Colonic mucosa (tissue), 4 donors: ENCODE measurements at regions not wholly inside any gene's neighbourhood (a gene's known extent, or its start where the extent isn't known, plus 50 kb on each side); places are given as distances from the start of the nearest gene placed in this dataset.

ENCODE experiments used
- DNase-seq: peaks from one replicate; pipeline ENCODE4 v3.0.0-alpha.2; 2020
- H3K27ac ChIP-seq: fragments of 200-600 bp; one replicate; pipeline ENCODE4 v1.8.0; 2021
- H3K27me3 ChIP-seq: fragments of 200-600 bp; one replicate; pipeline ENCODE4 v1.8.0; 2021
- H3K36me3 ChIP-seq: fragments of 200-600 bp; one replicate; pipeline ENCODE4 v1.8.0; 2021
- H3K4me1 ChIP-seq: fragments of 200-600 bp; one replicate; pipeline ENCODE4 v1.8.0; 2021; ENCODE audit warnings: mild to moderate bottlenecking
- H3K4me3 ChIP-seq: fragments of 200-600 bp; one replicate; pipeline ENCODE4 v1.8.0; 2021
- H3K9ac ChIP-seq, 2 donors: one replicate each; pipeline ENCODE4 v1.7.0; 2013; ENCODE audit warnings: control low read depth in 2 of 2, low read depth in 2 of 2, low read length in 2 of 2
- H3K9me3 ChIP-seq: fragments of 200-600 bp; one replicate; pipeline ENCODE4 v1.8.0; 2021
- CTCF ChIP-seq: fragments of 200-600 bp; IDR thresholded peaks from one replicate; pipeline ENCODE4 v1.8.0; 2022; ENCODE audit warnings: antibody characterized with exemption, mild to moderate bottlenecking
- intact Hi-C: fragments of 100-400 bp; cut with DNase I; formaldehyde crosslinking; loops from one replicate; pipeline ENCODE4 v1.14.1; 2022
- donor health status: healthy.
- donor health status: DM: no; HTN: no; CAD: no.
- donor health status: DM: no; HTN: no; CAD: no.

GRCh38 chr16:86727131-86727530 is 148.8 kb downstream of the FOXL1 start:
- intact Hi-C loops = no loop called here
- H3K27me3 ChIP-seq = peaks cover 3% of the 10 kb centered on the region
- H3K27ac ChIP-seq = no peak overlapping the region

GRCh38 chr16:86727632-86728031 is 149.3 kb downstream of the FOXL1 start:
- Histone ChIP-seq H3K36me3 (no peaks in the 10 kb centered on the region), H3K4me3 (no peak overlapping the region), H3K9me3 (no peaks in the 10 kb centered on the region), H3K27me3 (peaks cover 3% of the 10 kb centered on the region), H3K27ac (no peak overlapping the region), H3K9ac (no peak overlapping the region), H3K4me1 (no peaks in the 10 kb centered on the region)
- no peak for TF ChIP-seq CTCF
- intact Hi-C loops = no loop called here
- DNase-seq = no peak

More at GRCh38 chr16:86727131-86727530, 148.8 kb downstream of the FOXL1 start:
- Histone ChIP-seq H3K36me3 (no peaks in the 10 kb centered on the region), H3K4me1 (no peaks in the 10 kb centered on the region), H3K9ac (no peak overlapping the region), H3K4me3 (no peak overlapping the region), H3K9me3 (no peaks in the 10 kb centered on the region)
- TF ChIP-seq CTCF = no peak
- DNase-seq = no peak

- H3K27me3 ChIP-seq = peaks cover 3% of the 10 kb centered on the region
- TF ChIP-seq CTCF = no peak
Observed at GRCh38 chr16:86729686-86730085, 151.3 kb downstream of the FOXL1 start.

GRCh38 chr16:86730086-86730485 is 151.7 kb downstream of the FOXL1 start:
- no peak overlapping the region for H3K4me3 ChIP-seq
- intact Hi-C loops = no loop called here
- H3K27me3 ChIP-seq = peaks cover 3% of the 10 kb centered on the region
- TF ChIP-seq CTCF = no peak
- no peak overlapping the region for H3K9ac ChIP-seq
- no peak overlapping the region for H3K27ac ChIP-seq
- H3K4me1 ChIP-seq = no peaks in the 10 kb centered on the region
- DNase-seq = no peak
- no peaks in the 10 kb centered on the region for H3K9me3 ChIP-seq
- no peaks in the 10 kb centered on the region for H3K36me3 ChIP-seq

More at GRCh38 chr16:86729686-86730085, 151.3 kb downstream of the FOXL1 start:
- DNase-seq = no peak
- Histone ChIP-seq H3K4me3 (no peak overlapping the region), H3K9ac (no peak overlapping the region), H3K36me3 (no peaks in the 10 kb centered on the region), H3K27ac (no peak overlapping the region), H3K9me3 (no peaks in the 10 kb centered on the region), H3K4me1 (no peaks in the 10 kb centered on the region)
- intact Hi-C loops = no loop called here

- no peak for DNase-seq
- Histone ChIP-seq H3K4me3 (no peak overlapping the region), H3K27ac (no peak overlapping the region), H3K9me3 (no peaks in the 10 kb centered on the region), H3K36me3 (no peaks in the 10 kb centered on the region), H3K9ac (no peak overlapping the region), H3K27me3 (peaks cover 3% of the 10 kb centered on the region), H3K4me1 (no peaks in the 10 kb centered on the region)
- intact Hi-C loops = no loop called here
- TF ChIP-seq CTCF = no peak
Observed at GRCh38 chr16:86730597-86730996, 152.2 kb downstream of the FOXL1 start.
